ENCODE measurements at regions not wholly inside any gene's neighbourhood (a gene's known extent, or its start where the extent isn't known, plus 50 kb on each side); places are given as distances from the start of the nearest gene placed in this dataset.
"Not testable (repeated sequence)": the region's sequence is repeated elsewhere in the genome, so short reads cannot be mapped to it uniquely, and the experiment has no call there.

DNA sequence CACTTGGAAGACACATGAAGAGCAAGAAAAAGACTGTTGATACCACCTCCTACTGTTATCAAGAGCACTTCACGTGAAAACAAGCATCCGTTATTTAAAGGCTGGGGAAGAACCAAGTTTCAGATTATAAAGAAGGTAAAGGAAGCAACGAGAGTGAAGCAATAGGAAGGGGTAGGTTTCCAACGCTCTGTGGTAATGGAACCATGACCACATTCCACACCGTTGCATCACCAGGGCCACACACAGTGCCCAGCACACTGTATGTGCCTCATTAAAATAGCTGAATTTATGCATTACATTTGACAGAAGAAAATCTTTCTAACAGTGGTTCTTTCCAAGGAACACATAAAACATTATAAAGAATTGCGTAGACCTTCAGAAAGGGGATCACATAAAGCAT lies 435.8 kb downstream of the MRPL39 start:
- Histone ChIP-seq H3K9me3 (peaks cover 5% of the 10 kb centered on the region), H3K4me1 (no peaks in the 10 kb centered on the region), H3K4me3 (no peak overlapping the region), H3K27me3 (no peaks in the 10 kb centered on the region), H3K27ac (no peak overlapping the region), H3K36me3 (no peaks in the 10 kb centered on the region)
- intact Hi-C loops (cut with DNase I) = no loop called here
- TF ChIP-seq, protein P1, sequence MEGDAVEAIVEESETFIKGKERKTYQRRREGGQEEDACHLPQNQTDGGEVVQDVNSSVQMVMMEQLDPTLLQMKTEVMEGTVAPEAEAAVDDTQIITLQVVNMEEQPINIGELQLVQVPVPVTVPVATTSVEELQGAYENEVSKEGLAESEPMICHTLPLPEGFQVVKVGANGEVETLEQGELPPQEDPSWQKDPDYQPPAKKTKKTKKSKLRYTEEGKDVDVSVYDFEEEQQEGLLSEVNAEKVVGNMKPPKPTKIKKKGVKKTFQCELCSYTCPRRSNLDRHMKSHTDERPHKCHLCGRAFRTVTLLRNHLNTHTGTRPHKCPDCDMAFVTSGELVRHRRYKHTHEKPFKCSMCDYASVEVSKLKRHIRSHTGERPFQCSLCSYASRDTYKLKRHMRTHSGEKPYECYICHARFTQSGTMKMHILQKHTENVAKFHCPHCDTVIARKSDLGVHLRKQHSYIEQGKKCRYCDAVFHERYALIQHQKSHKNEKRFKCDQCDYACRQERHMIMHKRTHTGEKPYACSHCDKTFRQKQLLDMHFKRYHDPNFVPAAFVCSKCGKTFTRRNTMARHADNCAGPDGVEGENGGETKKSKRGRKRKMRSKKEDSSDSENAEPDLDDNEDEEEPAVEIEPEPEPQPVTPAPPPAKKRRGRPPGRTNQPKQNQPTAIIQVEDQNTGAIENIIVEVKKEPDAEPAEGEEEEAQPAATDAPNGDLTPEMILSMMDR (IDR thresholded peaks at IDR 0.05) = no peak
- no peak for DNase-seq
- no peak for ATAC-seq

DNA sequence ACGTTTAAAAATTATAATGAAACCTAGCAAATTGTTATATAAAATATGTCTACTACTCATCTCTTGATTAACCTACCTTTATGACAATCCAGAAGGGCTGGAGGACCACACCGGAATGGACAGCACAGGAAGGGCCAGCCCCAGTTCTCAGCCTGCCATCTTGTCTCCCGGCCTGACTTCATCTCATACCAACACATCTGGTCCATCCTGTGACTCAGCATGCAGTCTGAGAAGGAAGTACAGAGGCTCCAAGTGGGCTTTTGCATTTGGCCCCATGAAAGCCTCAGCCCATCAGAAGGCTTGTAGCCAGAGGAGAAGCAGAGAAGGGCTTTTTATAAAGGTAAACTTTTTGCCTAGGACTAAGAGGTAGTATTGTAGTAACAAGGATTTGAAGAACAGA lies 436.6 kb downstream of the MRPL39 start:
- no peaks in the 10 kb centered on the region for H3K27me3 ChIP-seq
- no peak for ATAC-seq
- H3K36me3 ChIP-seq = no peaks in the 10 kb centered on the region
- DNase-seq = no peak
- no peaks in the 10 kb centered on the region for H3K4me1 ChIP-seq
- peaks cover 5% of the 10 kb centered on the region for H3K9me3 ChIP-seq
- no peak overlapping the region for H3K4me3 ChIP-seq
- TF ChIP-seq, protein P1 (IDR thresholded peaks at IDR 0.05) = no peak
- H3K27ac ChIP-seq = no peak overlapping the region
- intact Hi-C loops (cut with DNase I) = no loop called here

DNA sequence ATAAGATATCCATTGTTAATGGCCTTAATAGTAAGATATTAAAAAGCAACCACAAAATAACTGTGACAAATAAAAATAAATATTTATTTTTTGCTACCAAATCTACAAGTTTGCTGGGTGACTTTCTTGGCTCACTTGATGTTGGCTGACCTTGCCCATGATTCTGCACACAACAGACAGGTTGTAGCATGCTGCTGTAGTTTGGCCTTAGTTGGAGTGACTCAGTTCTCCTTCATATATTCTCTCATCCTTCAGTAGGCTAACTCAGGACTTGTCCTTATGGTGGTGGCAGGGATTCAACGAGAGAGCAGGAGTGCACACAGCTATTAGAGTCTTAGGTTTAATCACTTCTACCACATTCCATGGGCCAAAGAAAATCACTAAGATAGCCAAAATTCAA lies 437.9 kb downstream of the MRPL39 start:
- peaks cover 5% of the 10 kb centered on the region for H3K9me3 ChIP-seq
- intact Hi-C loops (cut with DNase I) = no loop called here
- H3K4me1 ChIP-seq = no peaks in the 10 kb centered on the region
- DNase-seq = no peak
- ATAC-seq = no peak
- no peaks in the 10 kb centered on the region for H3K27me3 ChIP-seq
- H3K36me3 ChIP-seq = no peaks in the 10 kb centered on the region
- H3K4me3 ChIP-seq = no peak overlapping the region
- TF ChIP-seq, protein P1 (IDR thresholded peaks at IDR 0.05) = no peak
- no peak overlapping the region for H3K27ac ChIP-seq

DNA sequence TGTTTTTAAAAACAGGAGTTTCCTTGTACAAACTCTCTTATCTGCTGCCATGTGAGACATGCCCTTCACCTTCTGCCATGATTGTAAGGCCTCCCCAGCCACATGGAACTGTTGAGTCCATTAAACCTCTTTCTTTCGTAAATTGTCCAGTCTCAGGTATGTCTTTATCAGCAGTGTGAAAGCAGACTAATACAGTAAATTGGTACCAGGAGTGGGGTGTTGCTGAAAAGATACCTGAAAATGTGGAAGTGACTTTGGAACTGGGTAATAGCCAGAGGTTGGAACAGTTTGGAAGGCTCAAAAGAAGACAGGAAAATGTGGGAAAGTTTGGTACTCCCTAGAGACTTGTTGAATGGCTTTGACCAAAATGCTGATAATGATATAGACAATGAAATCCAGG lies 440.4 kb downstream of the MRPL39 start:
- H3K27me3 ChIP-seq; H3K4me1 ChIP-seq; ATAC-seq; H3K4me3 ChIP-seq; intact Hi-C loops (cut with DNase I); DNase-seq; H3K27ac ChIP-seq; H3K9me3 ChIP-seq; H3K36me3 ChIP-seq: not testable (repeated sequence)

DNA sequence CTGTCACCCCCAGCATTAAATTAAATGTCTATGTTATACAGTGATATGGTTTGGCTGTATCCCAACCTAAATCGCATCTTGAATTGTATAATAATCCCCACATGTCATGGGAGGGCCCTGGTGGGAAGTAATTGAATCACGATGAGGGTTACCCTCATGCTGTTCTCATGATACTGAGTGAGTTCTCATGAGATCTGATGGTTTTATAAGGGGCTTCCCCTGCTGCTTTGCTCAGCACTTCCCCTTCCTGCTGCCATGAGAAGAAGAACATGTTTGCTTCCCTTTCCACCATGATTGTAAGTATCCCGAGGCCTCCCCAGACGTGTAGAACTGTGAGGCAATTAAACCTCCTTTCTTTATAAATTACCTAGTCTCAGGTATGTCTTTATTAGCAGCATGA lies 445.7 kb downstream of the MRPL39 start:
- Histone ChIP-seq H3K4me1 (no peaks in the 10 kb centered on the region), H3K27me3 (no peaks in the 10 kb centered on the region), H3K36me3 (no peaks in the 10 kb centered on the region), H3K9me3 (no peaks in the 10 kb centered on the region), H3K4me3 (no peak overlapping the region), H3K27ac (no peak overlapping the region)
- ATAC-seq = no peak
- TF ChIP-seq, protein P1 (IDR thresholded peaks at IDR 0.05) = no peak
- no peak for DNase-seq
- intact Hi-C loops (cut with DNase I) = no loop called here

DNA sequence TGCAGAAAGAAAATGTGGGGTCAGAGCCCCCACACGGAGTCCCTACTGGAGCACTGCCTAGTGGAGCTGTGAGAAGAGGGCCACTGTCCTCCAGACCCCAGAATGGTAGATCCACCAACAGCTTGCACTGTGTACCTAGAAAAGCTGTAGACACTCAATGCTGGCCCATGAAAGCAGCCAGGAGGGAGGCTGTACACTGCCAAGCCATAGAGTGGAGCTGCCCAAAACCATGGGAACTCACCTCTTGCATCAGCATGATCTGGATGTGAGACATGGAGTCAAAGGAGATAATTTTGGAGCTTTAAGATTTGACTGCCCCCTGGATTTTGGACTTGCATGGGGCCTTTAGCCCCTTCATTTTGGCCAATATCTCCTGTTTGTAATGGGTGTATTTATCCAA lies 452.3 kb downstream of the MRPL39 start:
- H3K27me3 ChIP-seq; H3K9me3 ChIP-seq; intact Hi-C loops (cut with DNase I); H3K27ac ChIP-seq; ATAC-seq; H3K4me1 ChIP-seq; DNase-seq; H3K36me3 ChIP-seq; H3K4me3 ChIP-seq: not testable (repeated sequence)

DNA sequence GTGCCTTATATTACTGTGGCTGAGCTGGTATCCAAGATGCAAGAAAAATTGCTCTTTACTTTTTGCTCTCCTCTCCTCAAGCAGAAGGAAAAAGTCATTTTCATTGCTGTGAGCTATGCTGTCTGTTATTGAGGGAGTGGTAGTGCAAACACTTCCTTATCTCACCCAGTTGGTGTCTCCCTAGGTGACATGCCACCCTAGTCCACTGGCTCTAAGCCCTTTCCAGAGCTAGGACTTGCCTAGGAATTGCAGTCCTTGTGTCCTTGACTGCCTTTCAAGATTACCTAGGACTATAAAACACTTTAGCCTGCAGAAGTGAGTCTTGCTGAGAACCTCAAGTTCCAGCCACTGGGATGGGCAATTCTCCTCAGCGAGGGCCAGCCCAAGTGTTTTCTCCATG lies 458.3 kb downstream of the MRPL39 start:
- TF ChIP-seq, protein P1 (IDR thresholded peaks at IDR 0.05) = no peak
- DNase-seq (no peak), ATAC-seq (peak; percentile 70)
- no peaks in the 10 kb centered on the region for H3K27me3 ChIP-seq
- H3K9me3 ChIP-seq = no peaks in the 10 kb centered on the region
- H3K4me3 ChIP-seq = no peak overlapping the region
- intact Hi-C loops (cut with DNase I) = no loop called here
- H3K4me1 ChIP-seq = no peaks in the 10 kb centered on the region
- no peak overlapping the region for H3K27ac ChIP-seq
- H3K36me3 ChIP-seq = no peaks in the 10 kb centered on the region
